C4-2B (cell line): ENCODE measurements at regions not wholly inside any gene's neighbourhood (a gene's known extent, or its start where the extent isn't known, plus 50 kb on each side); places are given as distances from the start of the nearest gene placed in this dataset.

Experiments
- H3K27ac ChIP-seq: fragments of 450-650 bp; 2 replicates; pipeline ENCODE4 v1.5.1; 2017
- ZFX ChIP-seq: fragments of 450-650 bp; IDR thresholded peaks from 2 replicates; pipeline ENCODE4 v1.6.1; 2017
- TF ChIP-seq, protein P1 (sequence below): fragments of 450-650 bp; conservative IDR thresholded peaks from 2 replicates; pipeline ENCODE4 v1.5.1; 2017; ENCODE audit warnings: mild to moderate bottlenecking

DNA sequence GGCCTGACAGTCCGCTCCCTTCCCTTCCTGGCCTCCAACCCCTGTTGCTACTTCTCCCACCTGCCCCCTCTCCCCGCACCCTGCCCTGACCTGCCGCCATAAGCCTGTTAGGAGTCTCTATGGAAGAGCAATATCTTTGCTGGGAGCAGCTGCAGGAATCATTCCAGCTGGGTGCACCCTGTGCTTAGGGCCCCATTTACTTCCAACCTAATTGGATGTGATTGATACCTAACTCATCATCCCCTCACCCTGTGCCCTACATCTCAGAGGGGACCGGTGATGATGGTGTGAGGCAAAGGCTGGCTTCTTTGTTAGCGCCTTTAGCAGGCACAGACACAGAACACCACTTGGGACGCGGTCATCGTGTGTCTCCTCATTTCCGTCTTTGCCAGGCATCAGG lies 80.0 kb upstream of the FAM180A start:
- no peak overlapping the region for H3K27ac ChIP-seq
- TF ChIP-seq ZFX = no peak
- TF ChIP-seq, protein P1, sequence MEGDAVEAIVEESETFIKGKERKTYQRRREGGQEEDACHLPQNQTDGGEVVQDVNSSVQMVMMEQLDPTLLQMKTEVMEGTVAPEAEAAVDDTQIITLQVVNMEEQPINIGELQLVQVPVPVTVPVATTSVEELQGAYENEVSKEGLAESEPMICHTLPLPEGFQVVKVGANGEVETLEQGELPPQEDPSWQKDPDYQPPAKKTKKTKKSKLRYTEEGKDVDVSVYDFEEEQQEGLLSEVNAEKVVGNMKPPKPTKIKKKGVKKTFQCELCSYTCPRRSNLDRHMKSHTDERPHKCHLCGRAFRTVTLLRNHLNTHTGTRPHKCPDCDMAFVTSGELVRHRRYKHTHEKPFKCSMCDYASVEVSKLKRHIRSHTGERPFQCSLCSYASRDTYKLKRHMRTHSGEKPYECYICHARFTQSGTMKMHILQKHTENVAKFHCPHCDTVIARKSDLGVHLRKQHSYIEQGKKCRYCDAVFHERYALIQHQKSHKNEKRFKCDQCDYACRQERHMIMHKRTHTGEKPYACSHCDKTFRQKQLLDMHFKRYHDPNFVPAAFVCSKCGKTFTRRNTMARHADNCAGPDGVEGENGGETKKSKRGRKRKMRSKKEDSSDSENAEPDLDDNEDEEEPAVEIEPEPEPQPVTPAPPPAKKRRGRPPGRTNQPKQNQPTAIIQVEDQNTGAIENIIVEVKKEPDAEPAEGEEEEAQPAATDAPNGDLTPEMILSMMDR = no peak

GRCh38 chr7:135827391-135827790 lies 78.8 kb upstream of the FAM180A start:
- H3K27ac ChIP-seq = no peak overlapping the region
- TF ChIP-seq, protein P1 = no peak
- TF ChIP-seq ZFX = no peak

DNA sequence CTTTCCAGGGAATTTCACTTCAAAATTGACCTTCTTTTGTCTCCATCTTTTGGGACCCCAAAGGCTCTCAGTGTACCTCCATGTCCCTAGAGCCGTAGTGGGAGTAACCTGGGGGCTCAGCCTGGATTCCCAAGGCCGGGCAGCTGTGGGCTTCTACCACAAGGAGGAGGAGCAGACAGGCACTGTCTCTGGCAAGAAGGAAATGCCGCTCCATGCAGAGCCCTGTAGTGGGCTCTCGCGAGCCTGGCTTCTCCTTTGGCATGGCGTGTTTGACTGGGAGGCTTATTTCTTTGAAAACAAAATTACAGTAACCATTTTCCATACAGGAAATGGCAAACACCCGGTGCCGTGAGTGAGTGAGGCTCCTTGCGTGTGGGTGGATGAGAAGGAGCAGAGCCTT lies 76.8 kb upstream of the FAM180A start:
- H3K27ac ChIP-seq = no peak overlapping the region
- TF ChIP-seq, protein P1 = no peak
- no peak for TF ChIP-seq ZFX

DNA sequence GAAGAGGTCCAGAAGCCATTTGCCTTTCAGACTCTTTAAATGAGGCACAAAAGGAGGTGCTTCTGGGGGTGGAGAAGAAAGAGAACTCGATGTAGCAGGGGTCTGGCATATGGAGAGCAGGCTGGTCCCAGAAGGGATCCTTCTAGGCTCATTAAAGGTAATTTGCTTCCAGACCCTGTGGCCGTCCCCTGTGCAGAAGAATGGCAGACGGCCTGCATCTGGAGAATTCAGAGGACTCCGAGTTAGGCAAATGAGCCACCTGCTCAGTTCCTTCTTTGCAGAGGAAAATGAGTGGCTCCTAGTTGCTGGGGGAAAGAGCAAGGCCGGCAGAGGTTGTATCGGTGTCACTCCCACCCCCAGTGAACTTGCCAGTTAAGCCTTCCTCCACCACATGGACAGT lies 73.8 kb upstream of the FAM180A start:
- H3K27ac ChIP-seq = no peak overlapping the region
- TF ChIP-seq, protein P1 = no peak
- no peak for TF ChIP-seq ZFX

DNA sequence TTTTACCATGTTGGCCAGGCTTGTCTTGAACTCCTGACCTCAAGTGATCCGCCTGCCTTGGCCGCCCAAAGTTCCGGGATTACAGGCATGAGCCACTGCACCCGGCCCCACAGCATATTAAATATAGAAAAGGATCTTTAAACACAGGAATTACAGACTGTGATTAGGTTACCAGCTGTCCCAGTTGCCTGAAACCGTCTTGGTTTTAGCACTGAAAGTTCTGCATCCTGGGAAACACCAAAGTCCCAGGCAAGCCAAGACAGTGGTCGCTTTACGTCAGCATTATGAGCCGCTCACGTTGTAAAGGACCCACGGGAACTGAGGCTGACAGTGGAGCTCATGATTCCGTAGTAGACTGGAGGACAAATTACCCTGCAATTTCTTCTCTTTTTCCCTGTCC lies 69.0 kb upstream of the FAM180A start:
- TF ChIP-seq, protein P1 = no peak
- TF ChIP-seq ZFX = no peak
- no peak overlapping the region for H3K27ac ChIP-seq

DNA sequence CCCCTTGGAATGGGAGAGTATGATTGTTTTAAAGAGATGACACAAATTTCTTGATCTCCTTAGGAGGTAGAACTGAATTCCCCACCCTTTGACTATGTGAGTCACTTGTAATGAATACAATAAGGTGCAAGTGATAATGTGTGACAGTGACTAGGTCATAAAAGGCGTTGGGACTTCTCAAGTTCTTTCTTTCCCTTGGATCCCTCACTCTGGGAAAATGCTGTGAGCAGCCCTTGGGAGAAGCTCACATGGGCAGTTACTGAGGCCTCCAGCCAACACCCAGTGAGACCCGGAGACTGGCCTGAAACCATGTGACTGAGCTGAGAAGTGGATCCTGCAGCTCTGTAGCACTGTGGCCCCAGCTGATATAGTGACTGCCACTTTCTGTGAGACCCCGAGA lies 66.4 kb upstream of the FAM180A start:
- TF ChIP-seq, protein P1 = no peak
- H3K27ac ChIP-seq = no peak overlapping the region

DNA sequence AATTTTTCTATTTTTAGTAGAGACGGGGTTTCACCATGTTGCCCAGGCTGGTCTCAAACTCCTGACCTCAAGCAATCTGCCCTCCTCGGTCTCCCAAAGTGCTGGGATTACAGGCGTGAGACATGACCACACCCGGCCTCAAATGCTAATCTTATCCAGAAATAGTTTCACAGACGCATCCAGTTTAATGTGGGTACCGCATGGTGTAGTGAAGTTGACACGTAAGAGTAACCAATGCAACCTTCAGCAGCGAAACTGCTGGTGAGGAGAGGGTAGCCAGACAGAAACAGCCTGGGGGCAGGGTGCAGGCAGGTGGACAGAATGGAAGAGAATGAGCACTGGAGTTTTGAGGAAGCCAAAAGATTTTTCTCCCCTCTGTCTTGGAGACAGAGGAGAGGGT lies 63.5 kb upstream of the FAM180A start:
- TF ChIP-seq, protein P1 = no peak
- no peak for TF ChIP-seq ZFX
- H3K27ac ChIP-seq = no peak overlapping the region
